OCI-LY7 (cell line): ENCODE measurements at regions not wholly inside any gene's neighbourhood (a gene's known extent, or its start where the extent isn't known, plus 50 kb on each side); places are given as distances from the start of the nearest gene placed in this dataset.

ENCODE experiments used
- CTCF ChIP-seq: fragments of 200-600 bp; sonication (generic); conservative IDR thresholded peaks from 2 replicates; pipeline ENCODE4 v1.5.1; 2014; ENCODE audit warnings: mild to moderate bottlenecking, antibody characterized with exemption, low read length, moderate library complexity, mixed read lengths
- EZH2phosphoT487 ChIP-seq: fragments of 200-600 bp; sonication (generic); IDR thresholded peaks from 2 replicates; pipeline ENCODE4 v1.6.1; 2018; ENCODE audit warnings: low read depth, borderline replicate concordance, mild to moderate bottlenecking, mixed run types, antibody characterized with exemption, low read length, moderate library complexity, mixed read lengths

GRCh38 chr5:67976181-67976580, 239.4 kb upstream of the PIK3R1 start:
- no peak for TF ChIP-seq CTCF
- TF ChIP-seq EZH2phosphoT487 = no peak
